Activated B cell treated with CpG ODN at 0.5 μM for 24 hours (primary cell): ENCODE measurements at regions not wholly inside any gene's neighbourhood (a gene's known extent, or its start where the extent isn't known, plus 50 kb on each side); places are given as distances from the start of the nearest gene placed in this dataset.

Source experiments
- ATAC-seq: fragments of 200-7000 bp; cut with Tn5 transposase; one replicate; pipeline ENCODE4 v1.10.0; 2021; ENCODE audit warnings: low read depth, mild to moderate bottlenecking, moderate library complexity
- CTCF ChIA-PET: fragments of 350-600 bp; sonication (Branson Sonifier 250); formaldehyde crosslinking; loops from one replicate; lab custom pipeline; 2021; ENCODE audit warnings: antibody characterized with exemption; lab: Charles Lee
- POLR2A ChIA-PET: fragments of 350-600 bp; sonication (Branson Sonifier 250); formaldehyde crosslinking; loops from one replicate; lab custom pipeline; 2021; ENCODE audit warnings: antibody characterized with exemption; lab: Charles Lee
- DNase-seq: peaks from one replicate; pipeline ENCODE4 v3.0.0; 2022
- H3K27ac Mint-ChIP-seq: one replicate; pipeline ENCODE4 v1.8.0; 2020; ENCODE audit warnings: mixed read lengths
- H3K27me3 Mint-ChIP-seq: one replicate; pipeline ENCODE4 v1.8.0; 2021; ENCODE audit warnings: mixed read lengths
- H3K36me3 Mint-ChIP-seq: one replicate; pipeline ENCODE4 v1.8.0; 2021; ENCODE audit warnings: low read depth, mixed read lengths
- H3K4me1 Mint-ChIP-seq: one replicate; pipeline ENCODE4 v1.8.0; 2021; ENCODE audit warnings: mixed read lengths
- H3K4me3 Mint-ChIP-seq: one replicate; pipeline ENCODE4 v1.8.0; 2020; ENCODE audit warnings: mild to moderate bottlenecking, mixed read lengths
- H3K9me3 Mint-ChIP-seq: one replicate; pipeline ENCODE4 v1.8.0; 2020; ENCODE audit warnings: mixed read lengths
- intact Hi-C: fragments of 100-400 bp; cut with micrococcal nuclease; formaldehyde crosslinking; loops from one replicate; pipeline ENCODE4 v1.15.1; 2024
- TF ChIP-seq, protein P1 (sequence below): fragments of 200-600 bp; IDR thresholded peaks from one replicate; pipeline ENCODE4 v1.8.0; 2022; ENCODE audit warnings: antibody characterized with exemption, mild to moderate bottlenecking

DNA sequence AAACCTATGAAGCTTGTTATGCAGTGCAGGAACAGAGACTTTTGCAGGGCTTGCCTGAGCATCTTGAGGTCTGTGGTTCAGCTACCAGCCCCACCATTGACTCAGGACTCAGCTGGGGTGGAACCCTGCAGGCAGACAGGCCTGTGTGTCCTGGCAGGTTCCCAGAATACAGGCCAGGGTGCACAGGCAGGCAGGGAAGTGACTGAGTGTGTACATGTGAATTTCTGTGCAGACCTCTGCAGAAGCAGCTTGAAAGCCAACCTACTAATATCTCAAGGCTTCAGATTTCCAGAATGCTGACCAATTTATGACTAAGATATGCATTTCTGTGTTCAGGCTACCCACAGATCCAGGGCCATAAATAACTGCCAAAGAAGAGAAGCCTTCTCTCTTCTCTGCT, 254.4 kb downstream of the DLEU7 start:
- TF ChIP-seq, protein P1, sequence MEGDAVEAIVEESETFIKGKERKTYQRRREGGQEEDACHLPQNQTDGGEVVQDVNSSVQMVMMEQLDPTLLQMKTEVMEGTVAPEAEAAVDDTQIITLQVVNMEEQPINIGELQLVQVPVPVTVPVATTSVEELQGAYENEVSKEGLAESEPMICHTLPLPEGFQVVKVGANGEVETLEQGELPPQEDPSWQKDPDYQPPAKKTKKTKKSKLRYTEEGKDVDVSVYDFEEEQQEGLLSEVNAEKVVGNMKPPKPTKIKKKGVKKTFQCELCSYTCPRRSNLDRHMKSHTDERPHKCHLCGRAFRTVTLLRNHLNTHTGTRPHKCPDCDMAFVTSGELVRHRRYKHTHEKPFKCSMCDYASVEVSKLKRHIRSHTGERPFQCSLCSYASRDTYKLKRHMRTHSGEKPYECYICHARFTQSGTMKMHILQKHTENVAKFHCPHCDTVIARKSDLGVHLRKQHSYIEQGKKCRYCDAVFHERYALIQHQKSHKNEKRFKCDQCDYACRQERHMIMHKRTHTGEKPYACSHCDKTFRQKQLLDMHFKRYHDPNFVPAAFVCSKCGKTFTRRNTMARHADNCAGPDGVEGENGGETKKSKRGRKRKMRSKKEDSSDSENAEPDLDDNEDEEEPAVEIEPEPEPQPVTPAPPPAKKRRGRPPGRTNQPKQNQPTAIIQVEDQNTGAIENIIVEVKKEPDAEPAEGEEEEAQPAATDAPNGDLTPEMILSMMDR = no peak
- Mint-ChIP-seq H3K36me3 (no peaks in the 10 kb centered on the region), H3K4me3 (no peak overlapping the region), H3K27ac (peak overlapping the region; percentile 46), H3K4me1 (peaks cover 83% of the 10 kb centered on the region), H3K9me3 (no peaks in the 10 kb centered on the region), H3K27me3 (no peaks in the 10 kb centered on the region)
- DNase-seq (no peak), ATAC-seq (no peak)
- intact Hi-C loops = loop anchor here (5.0 kb wide), 1 partner anchor 37 kb away; no protein-coding TSS in a partner anchor
- POLR2A ChIA-PET = interaction anchor here (2.5 kb wide), 1 partner anchor 212 kb away, joined by 7 read pairs; no protein-coding TSS in a partner anchor
- CTCF ChIA-PET = no interaction called here

DNA sequence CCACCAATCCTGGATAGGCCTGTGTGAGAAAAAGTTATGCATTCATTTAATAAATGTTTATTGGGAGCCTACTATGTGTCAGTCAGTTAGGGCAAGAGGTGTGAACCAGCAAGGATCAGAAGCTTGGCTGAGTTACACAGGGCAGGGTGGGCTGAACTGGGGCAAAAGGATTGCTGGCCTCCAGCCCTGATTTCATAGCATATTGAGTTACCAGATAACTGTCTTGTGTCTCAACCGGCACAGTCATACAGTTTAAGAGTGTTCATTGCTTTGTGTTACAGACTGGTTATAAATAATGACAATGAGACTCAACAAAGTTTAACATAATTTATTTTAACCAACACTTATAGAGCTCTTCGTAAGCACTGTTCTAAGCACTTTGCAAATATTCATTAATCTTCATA, 253.8 kb downstream of the DLEU7 start:
- ChIA-PET CTCF (interaction anchor here (1.5 kb wide), 1 partner anchor 211 kb away, joined by 6 read pairs; no protein-coding TSS in a partner anchor), POLR2A (interaction anchor here (1.2 kb wide), 1 partner anchor 166 kb away, joined by 4 read pairs; no protein-coding TSS in a partner anchor)
- TF ChIP-seq, protein P1 = no peak
- no peak for DNase-seq
- Mint-ChIP-seq H3K4me1 (peaks cover 88% of the 10 kb centered on the region), H3K36me3 (no peaks in the 10 kb centered on the region), H3K4me3 (no peak overlapping the region), H3K27ac (no peak overlapping the region), H3K27me3 (no peaks in the 10 kb centered on the region), H3K9me3 (no peaks in the 10 kb centered on the region)
- ATAC-seq = no peak
- intact Hi-C loops = loop anchor here (5.0 kb wide), 1 partner anchor 37 kb away; no protein-coding TSS in a partner anchor

DNA sequence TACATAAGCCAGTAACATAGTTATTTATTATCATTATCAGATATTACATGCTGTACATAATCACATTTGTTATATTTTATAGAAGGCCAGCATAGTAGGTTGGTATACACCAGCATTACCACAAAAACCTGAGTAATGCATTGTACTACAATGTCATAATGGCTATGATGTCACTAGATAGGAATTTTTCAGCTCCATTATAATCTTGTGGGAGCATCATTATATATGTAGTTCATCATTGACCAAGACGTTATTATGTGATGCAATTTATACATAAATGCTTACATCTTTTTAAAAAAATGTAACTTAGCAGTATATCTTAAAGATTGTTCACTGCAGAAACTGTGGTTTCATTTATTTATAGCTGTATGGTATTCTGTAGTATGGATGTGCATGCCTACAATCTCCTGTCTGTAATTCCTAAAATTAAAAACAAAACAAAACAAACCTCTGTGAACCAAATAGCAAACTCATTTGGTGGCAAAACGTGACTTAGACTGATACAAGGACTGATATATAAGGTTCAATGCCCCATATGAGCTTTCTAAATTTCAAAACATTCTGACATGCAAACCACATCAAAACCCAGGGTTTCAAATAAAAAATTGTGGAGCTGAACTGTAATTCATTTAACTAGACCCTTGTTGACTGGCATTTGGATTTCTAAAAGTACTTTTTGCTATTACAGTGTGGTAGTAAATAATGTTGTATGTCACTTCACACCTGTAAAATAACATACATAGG, 250.9 kb downstream of the DLEU7 start:
- no peak overlapping the region for H3K4me3 Mint-ChIP-seq
- H3K27ac Mint-ChIP-seq = peak overlapping the region; percentile 98
- no peaks in the 10 kb centered on the region for H3K27me3 Mint-ChIP-seq
- H3K4me1 Mint-ChIP-seq = peaks cover 96% of the 10 kb centered on the region
- no peaks in the 10 kb centered on the region for H3K36me3 Mint-ChIP-seq
- CTCF ChIA-PET = interaction anchor here (1.0 to 1.3 kb wide), 3 partner anchors 209 to 595 kb away, joined by 3 to 6 read pairs (median 3); no protein-coding TSS in a partner anchor
- H3K9me3 Mint-ChIP-seq = no peaks in the 10 kb centered on the region
- DNase-seq (no peak), ATAC-seq (no peak)
- intact Hi-C loops = no loop called here
- POLR2A ChIA-PET = interaction anchor here (0.6 to 3.1 kb wide), 11 partner anchors 24 to 595 kb away, joined by 3 to 22 read pairs (median 4); partner anchors contain the start of gene TRIM13
- TF ChIP-seq, protein P1 = no peak

DNA sequence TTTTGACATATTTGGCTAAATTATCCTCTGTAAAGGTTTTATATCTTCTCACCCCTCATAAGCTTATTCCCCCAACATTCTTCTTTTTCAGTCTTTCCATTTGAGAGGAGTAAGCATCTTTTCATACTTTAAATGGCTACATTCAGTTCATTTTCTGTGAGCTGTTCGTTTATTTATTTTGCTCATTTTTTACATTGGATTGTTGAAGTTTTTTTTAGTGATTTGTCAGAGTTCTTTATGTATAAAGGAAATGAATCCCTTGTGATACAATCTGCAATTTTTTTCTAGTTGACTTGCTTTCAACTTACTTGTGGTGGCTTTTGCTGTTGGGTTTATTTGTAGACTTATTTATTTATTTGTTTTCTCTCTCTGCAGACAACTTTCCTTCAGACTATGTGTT, 250.3 kb downstream of the DLEU7 start:
- CTCF ChIA-PET = interaction anchor here (1.3 kb wide), 2 partner anchors 208 to 319 kb away, joined by 3 to 6 read pairs; no protein-coding TSS in a partner anchor
- H3K9me3 Mint-ChIP-seq = no peaks in the 10 kb centered on the region
- no peak for ATAC-seq
- TF ChIP-seq, protein P1 = no peak
- POLR2A ChIA-PET = interaction anchor here (1.2 to 3.1 kb wide), 7 partner anchors 208 to 596 kb away, joined by 3 to 22 read pairs (median 4); partner anchors contain the start of gene TRIM13
- no peaks in the 10 kb centered on the region for H3K27me3 Mint-ChIP-seq
- DNase-seq = no peak
- intact Hi-C loops = no loop called here
- peak overlapping the region; percentile 98 for H3K27ac Mint-ChIP-seq
- H3K4me3 Mint-ChIP-seq = peak overlapping the region; percentile 20
- H3K4me1 Mint-ChIP-seq = peaks cover 96% of the 10 kb centered on the region
- no peaks in the 10 kb centered on the region for H3K36me3 Mint-ChIP-seq
